Lung (tissue), 11 donors: ENCODE measurements at regions not wholly inside any gene's neighbourhood (a gene's known extent, or its start where the extent isn't known, plus 50 kb on each side); places are given as distances from the start of the nearest gene placed in this dataset.

Experiments
- ATAC-seq: fragments of 200-7000 bp; cut with Tn5 transposase; one replicate; pipeline ENCODE4 v1.9.1; 2020; ENCODE audit warnings: moderate number of reproducible peaks; ENCODE audit not compliant: insufficient read depth, low FRiP score
- DNase-seq, 3 donors: peaks; one replicate each; pipeline ENCODE4 v3.0.0-alpha.2; 2013 to 2017
- H3K27ac ChIP-seq, 2 donors: one replicate each; pipeline ENCODE4 v1.5.1; 2013; ENCODE audit warnings: mild to moderate bottlenecking in 2 of 2, moderate library complexity in 2 of 2, control low read depth in 1 of 2, inconsistent platforms in 1 of 2, low read depth in 1 of 2, low read length in 1 of 2
- H3K27me3 ChIP-seq, 3 donors: one replicate each; pipeline ENCODE4 v1.5.1; 2013; ENCODE audit warnings: low read length in 2 of 3; ENCODE audit not compliant: control insufficient read depth in 3 of 3, insufficient read depth in 3 of 3
- H3K36me3 ChIP-seq, 4 donors: one replicate each; pipeline ENCODE4 v1.5.1; 2013; ENCODE audit warnings: low read length in 4 of 4, mild to moderate bottlenecking in 1 of 4, moderate library complexity in 1 of 4; ENCODE audit not compliant: control insufficient read depth in 4 of 4, insufficient read depth in 4 of 4
- H3K4me1 ChIP-seq, 5 donors: one replicate each; pipeline ENCODE4 v1.5.1; 2013; ENCODE audit warnings: low read length in 5 of 5, mild to moderate bottlenecking in 2 of 5, moderate library complexity in 1 of 5; ENCODE audit not compliant: control insufficient read depth in 5 of 5, insufficient read depth in 5 of 5
- H3K4me3 ChIP-seq: one replicate; pipeline ENCODE4 v1.5.1; 2013; ENCODE audit warnings: mild to moderate bottlenecking, control low read depth, moderate library complexity
- H3K9ac ChIP-seq, 2 donors: one replicate each; pipeline ENCODE4 v1.5.1; 2013; ENCODE audit warnings: low read length in 2 of 2, control low read depth in 1 of 2; ENCODE audit not compliant: insufficient read depth in 1 of 2
- H3K9me3 ChIP-seq, 4 donors: one replicate each; pipeline ENCODE4 v1.5.1; 2013; ENCODE audit warnings: low read length in 3 of 4, mild to moderate bottlenecking in 1 of 4, moderate library complexity in 1 of 4; ENCODE audit not compliant: control insufficient read depth in 4 of 4, insufficient read depth in 3 of 4
- CTCF ChIP-seq: IDR thresholded peaks from 2 replicates; pipeline ENCODE4 v1.5.1; 2012; ENCODE audit warnings: mild to moderate bottlenecking; ENCODE audit errors: control extremely low read depth, extremely low read depth
- WGBS, 2 donors: extraction: QIAGEN DNeasy Blood & Tissue Kit; methylation state at CpG; one replicate each; pipeline ENCODE4 v1.1.7; 2013; 5-methylcytosine and 5-hydroxymethylcytosine counted together
- donor health status: control.
- donor health status: control.
- donor health status: Bipolar disorder and iron deficiency.
- donor health status: healthy.
- donor health status: DM: yes; HTN: yes; CAD: no.

- Histone ChIP-seq H3K4me1 (no peaks in the 10 kb centered on the region), H3K9me3 (peaks cover 0 to 22% (median 6%) of the 10 kb centered on the region in 4 donors), H3K27ac (no peak overlapping the region), H3K36me3 (no peaks in the 10 kb centered on the region), H3K27me3 (no peaks in the 10 kb centered on the region), H3K4me3 (no peak overlapping the region), H3K9ac (no peak overlapping the region)
- no peak for TF ChIP-seq CTCF
- DNase-seq: no peak
- no peak for ATAC-seq
- WGBS, 2 donors: 95 to 96% methylated on average over 3 of the region's 3 CpGs
These were observed 149.6 kb downstream of the IRS2 start for GRCh38 chr13:109636736-109637135.

DNA sequence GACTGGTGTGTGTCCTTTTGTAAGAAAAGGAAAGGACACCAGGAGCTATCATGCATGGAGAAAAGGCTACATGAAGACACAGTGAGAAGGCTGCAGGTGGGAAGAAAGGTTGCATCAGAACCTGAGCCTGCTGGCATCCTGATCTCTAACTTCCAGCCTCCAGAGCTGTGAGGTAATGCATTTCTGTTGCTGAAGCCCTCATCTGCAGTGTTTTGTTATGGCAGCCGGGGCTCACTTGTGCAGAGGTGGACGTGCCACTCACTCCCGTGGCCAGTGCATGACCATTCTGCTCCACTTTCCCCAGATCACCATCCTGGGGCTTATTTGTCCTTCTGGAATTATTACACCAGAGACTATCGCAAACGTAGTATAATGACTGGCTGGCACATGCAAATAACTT, 155.3 kb downstream of the IRS2 start:
- H3K27me3 ChIP-seq: no peaks in the 10 kb centered on the region
- no peak for TF ChIP-seq CTCF
- no peak for ATAC-seq
- DNase-seq: no peak
- 88 to 96% methylated on average over 5 of the region's 5 CpGs for WGBS, 2 donors
- no peaks in the 10 kb centered on the region for H3K36me3 ChIP-seq
- H3K4me3 ChIP-seq: no peak overlapping the region
- H3K27ac ChIP-seq: no peak overlapping the region
- H3K9ac ChIP-seq: no peak overlapping the region
- peaks cover 0 to 9% (median 0%) of the 10 kb centered on the region in 4 donors for H3K9me3 ChIP-seq
- peaks cover 0 to 34% (median 12%) of the 10 kb centered on the region in 5 donors for H3K4me1 ChIP-seq

DNA sequence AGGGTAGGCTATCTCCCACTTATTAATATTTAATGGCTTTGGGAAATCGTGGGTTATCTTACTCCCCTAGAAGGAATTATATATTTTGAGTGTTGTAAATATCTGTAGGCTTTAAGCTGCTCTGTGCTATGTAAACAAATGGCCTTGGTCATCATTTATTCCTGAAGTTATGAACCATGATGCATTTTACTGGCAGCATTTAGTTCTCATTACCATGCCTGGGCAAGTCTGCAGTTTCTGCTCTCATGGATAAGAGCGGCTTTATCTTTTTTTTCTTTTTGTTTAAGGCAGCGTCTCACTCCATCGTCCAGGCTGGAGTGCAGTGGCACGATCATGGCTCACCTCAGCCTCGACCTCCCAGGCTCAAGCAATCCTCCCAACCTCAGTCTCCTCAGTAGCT, 156.1 kb downstream of the IRS2 start:
- Histone ChIP-seq H3K9me3 (peaks cover 0 to 6% (median 0%) of the 10 kb centered on the region in 4 donors), H3K9ac (no peak overlapping the region), H3K4me1 (peaks cover 0 to 34% (median 12%) of the 10 kb centered on the region in 5 donors), H3K36me3 (no peaks in the 10 kb centered on the region), H3K27ac (no peak overlapping the region), H3K27me3 (no peaks in the 10 kb centered on the region), H3K4me3 (no peak overlapping the region)
- DNase-seq: peak in 2 of 3 donors; percentile 70 to 79
- ATAC-seq: no peak
- WGBS, 2 donors: 56 to 86% methylated on average over 6 of the region's 6 CpGs
- TF ChIP-seq CTCF: no peak

DNA sequence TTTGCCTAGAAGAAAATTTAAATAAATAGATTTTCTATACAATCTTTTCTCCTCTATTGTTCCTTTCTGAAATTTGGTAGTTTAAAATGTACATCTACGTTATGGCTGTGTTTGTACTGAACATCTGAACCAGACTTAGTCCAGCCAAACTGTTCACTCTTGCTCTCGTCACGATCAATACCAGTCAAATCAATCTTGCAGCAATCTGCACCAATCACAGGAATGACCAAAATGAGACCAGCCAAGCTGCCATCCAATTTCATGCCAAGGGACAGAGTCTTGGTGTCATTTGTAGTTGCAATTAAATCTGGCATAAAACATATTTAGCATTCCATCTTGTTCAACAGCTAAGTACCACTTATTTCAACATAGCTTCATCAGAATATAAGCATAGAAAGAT, 156.6 kb downstream of the IRS2 start:
- WGBS, 2 donors: 71 to 84% methylated on average over 3 of the region's 3 CpGs
- no peak overlapping the region for H3K4me3 ChIP-seq
- H3K36me3 ChIP-seq: no peaks in the 10 kb centered on the region
- ATAC-seq: no peak
- no peaks in the 10 kb centered on the region for H3K27me3 ChIP-seq
- H3K27ac ChIP-seq: no peak overlapping the region
- no peak for TF ChIP-seq CTCF
- H3K9me3 ChIP-seq: peaks cover 0 to 3% (median 0%) of the 10 kb centered on the region in 4 donors
- H3K9ac ChIP-seq: no peak overlapping the region
- DNase-seq: peak in 2 of 3 donors; percentile 38 to 61
- peaks cover 0 to 34% (median 12%) of the 10 kb centered on the region in 5 donors for H3K4me1 ChIP-seq
